HepG2 (cell line): ENCODE measurements at regions not wholly inside any gene's neighbourhood (a gene's known extent, or its start where the extent isn't known, plus 50 kb on each side); places are given as distances from the start of the nearest gene placed in this dataset.

Experiments used
- ATAC-seq: fragments of 200-7000 bp; cut with Tn5 transposase; 3 replicates; pipeline ENCODE4 v1.9.1; 2020; ENCODE audit warnings: mild to moderate bottlenecking, moderate library complexity
- BruUV-seq: library from RNA; stranded (reverse); fragments of 400-500 nt; replicated peaks from 2 replicates; lab custom pipeline; 2021; lab: Mats Ljungman, UMichigan
- CTCF ChIA-PET: fragments of 300-600 bp; formaldehyde crosslinking; extraction: SDS; loops from one replicate; lab custom pipeline; 2021; ENCODE audit warnings: low total read pairs, inconsistent platforms, low intra/inter-chr PET ratio; lab: Yijun Ruan, JAX
- POLR2A ChIA-PET: fragments of 350-600 bp; sonication (Branson Sonifier 250); formaldehyde crosslinking; loops from one replicate; lab custom pipeline; 2020; ENCODE audit warnings: antibody characterized with exemption, inconsistent platforms; lab: Yijun Ruan, JAX
- DNase-seq: peaks from one replicate; pipeline ENCODE4 v3.0.0-alpha.2; 2015; ENCODE audit warnings: low spot score
- FAIRE-seq: peaks from 3 replicates; lab custom pipeline; 2011; peaks lifted over from hg19 to GRCh38; lab: Jason Lieb, UNC
- H2AFZ ChIP-seq: one replicate; pipeline ENCODE4 v1.6.1; 2011; ENCODE audit warnings: low read length, inconsistent platforms
- H3K27ac ChIP-seq: fragments of 300-600 bp; 3 replicates; pipeline ENCODE4 v1.8.0; 2011; ENCODE audit warnings: mixed run types, mild to moderate bottlenecking, mixed read lengths, low read length, inconsistent platforms; ENCODE audit not compliant: insufficient read depth; ENCODE audit errors: extremely low read length
- H3K27me3 ChIP-seq, 2 experiments: fragments of 200-600 bp in 1 of 2; 2 replicates in 1 of 2; 3 replicates in 1 of 2; pipeline versions ENCODE4 v1.6.0 to v1.8.0; 2011; ENCODE audit warnings: low read length in 2 of 2, mild to moderate bottlenecking in 2 of 2, moderate library complexity in 2 of 2, inconsistent platforms in 1 of 2; ENCODE audit not compliant: insufficient read depth in 2 of 2, control insufficient read depth in 1 of 2
- H3K36me3 ChIP-seq, 2 experiments: fragments of 200-600 bp in 1 of 2; replicated peaks in 1 of 2; 2 replicates in 1 of 2; 3 replicates in 1 of 2; pipeline versions ENCODE4 v1.5.1 to v1.8.0; 2011; ENCODE audit warnings: low read length in 2 of 2, inconsistent platforms in 1 of 2; ENCODE audit not compliant: insufficient read depth in 2 of 2, control insufficient read depth in 1 of 2
- H3K4me1 ChIP-seq: 2 replicates; pipeline ENCODE4 v1.5.1; 2012; ENCODE audit warnings: low read length, inconsistent platforms; ENCODE audit not compliant: insufficient read depth
- H3K4me2 ChIP-seq: 2 replicates; pipeline ENCODE4 v1.6.0; 2011; ENCODE audit warnings: low read depth, low read length, inconsistent platforms
- H3K4me3 ChIP-seq, 3 experiments: fragments of 200-600 bp in 1 of 3; sonication (generic), shearing (Covaris generic) in 1 of 3; replicated peaks in 1 of 3; 2 replicates each; pipeline ENCODE4 v1.5.1; 2011 to 2016; ENCODE audit warnings: low read length in 3 of 3, inconsistent platforms in 2 of 3, low read depth in 2 of 3, mild to moderate bottlenecking in 2 of 3, control low read depth in 1 of 3, mixed read lengths in 1 of 3; ENCODE audit not compliant: insufficient read depth in 1 of 3
- H3K79me2 ChIP-seq: one replicate; pipeline ENCODE4 v1.6.1; 2011; ENCODE audit warnings: low read length, inconsistent platforms; ENCODE audit not compliant: insufficient read depth
- H3K9ac ChIP-seq: 2 replicates; pipeline ENCODE4 v1.6.0; 2011; ENCODE audit warnings: mild to moderate bottlenecking, low read depth, low read length, inconsistent platforms; ENCODE audit not compliant: insufficient read depth
- H3K9me3 ChIP-seq: 2 replicates; pipeline ENCODE4 v1.5.1; 2012; ENCODE audit warnings: mild to moderate bottlenecking, low read length
- H4K20me1 ChIP-seq: 2 replicates; pipeline ENCODE4 v1.6.0; 2011; ENCODE audit warnings: inconsistent platforms, mild to moderate bottlenecking, low read length, moderate library complexity; ENCODE audit not compliant: insufficient read depth
- ARID5B ChIP-seq: IDR thresholded peaks from 2 replicates; pipeline ENCODE4 v1.4.0; 2020; ENCODE audit warnings: mild to moderate bottlenecking, missing genetic modification reagents
- HNRNPK ChIP-seq: fragments of 200-400 bp; formaldehyde crosslinking; IDR thresholded peaks from 2 replicates; pipeline ENCODE4 v1.6.1; 2018; ENCODE audit warnings: low read length, low read depth, moderate library complexity, mild to moderate bottlenecking; ENCODE audit not compliant: poor library complexity, severe bottlenecking
- ONECUT2 ChIP-seq: sonication (generic); formaldehyde crosslinking; IDR thresholded peaks from 2 replicates; pipeline ENCODE4 v1.4.0; 2020; ENCODE audit warnings: missing genetic modification reagents
- SETDB1 ChIP-seq: sonication (generic); formaldehyde crosslinking; IDR thresholded peaks from 2 replicates; pipeline ENCODE4 v1.5.1; 2020; ENCODE audit warnings: missing genetic modification reagents, mild to moderate bottlenecking, borderline replicate concordance
- ZNF556 ChIP-seq: sonication (generic); formaldehyde crosslinking; IDR thresholded peaks from 2 replicates; pipeline ENCODE4 v1.4.0; 2020; ENCODE audit warnings: mild to moderate bottlenecking, missing genetic modification reagents, borderline replicate concordance
- ZNF616 ChIP-seq: sonication (generic); formaldehyde crosslinking; IDR thresholded peaks from 2 replicates; pipeline ENCODE4 v1.5.0; 2020; ENCODE audit warnings: low read depth, mild to moderate bottlenecking, missing genetic modification reagents
- ZNF777 ChIP-seq: sonication (generic); formaldehyde crosslinking; IDR thresholded peaks from 2 replicates; pipeline ENCODE4 v1.4.0; 2020; ENCODE audit warnings: missing genetic modification reagents
- WGBS: methylation state at CpG from one replicate; pipeline ENCODE4 v1.1.6; 2017; ENCODE audit warnings: low lambda C conversion rate; 5-methylcytosine and 5-hydroxymethylcytosine counted together
- in situ Hi-C: cut with HindIII; loops from 2 replicates; pipeline ENCODE4 v1.10.0; 2017; ENCODE audit warnings: low pct_unique_long_range_greater_than_20kb; ENCODE audit not compliant: extremely low pct_ligation_motif_present
- intact Hi-C: fragments of 100-400 bp; cut with micrococcal nuclease; formaldehyde crosslinking; loops from one replicate; pipeline ENCODE4 v1.10.0; 2022; ENCODE audit not compliant: unreplicated experiment

DNA sequence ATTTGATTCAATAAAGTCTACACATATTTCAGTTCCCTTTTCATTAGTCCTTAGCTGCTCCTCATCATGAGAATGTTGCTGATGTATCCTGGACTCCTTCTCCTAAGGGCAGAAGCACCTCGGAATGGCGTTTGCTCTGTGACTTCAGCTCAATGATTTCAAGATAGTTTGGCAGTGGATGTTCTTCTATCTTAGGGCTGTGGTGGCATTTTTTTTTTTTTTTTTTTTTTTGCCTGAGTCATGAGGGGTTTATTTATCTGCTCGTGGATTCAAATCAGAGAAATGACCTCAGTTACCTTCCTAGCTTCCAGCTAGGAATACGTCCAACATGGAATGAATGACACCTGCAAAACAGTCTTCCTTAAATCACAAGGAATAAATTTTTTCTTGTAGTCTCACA, 220.0 kb upstream of the ZBED5 start (continued):
- no peak for TF ChIP-seq ZNF616 (CRISPR knock-in tag)

- intact Hi-C loops (loop anchor here (10.0 kb wide), 1 partner anchor 592 kb away; no protein-coding TSS in a partner anchor), in situ Hi-C loops (no loop called here)
- no peaks in the 10 kb centered on the region for H3K4me1 ChIP-seq
- H3K79me2 ChIP-seq: no peaks in the 10 kb centered on the region
- no peak overlapping the region for H2AFZ ChIP-seq
- no TSS peak for BruUV-seq
- FAIRE-seq (no peak), DNase-seq (no peak)
- no peak overlapping the region for H3K27ac ChIP-seq
- no peaks in the 10 kb centered on the region for H3K9me3 ChIP-seq
- H3K27me3 ChIP-seq: peaks cover 0 to 7% of the 10 kb centered on the region in 2 experiments; a peak in 3 of 5 replicates
- WGBS: 2% methylated on average over 6 of the region's 6 CpGs
- no peak overlapping the region for H3K4me2 ChIP-seq
- no peak for TF ChIP-seq ZNF556
- TF ChIP-seq SETDB1 (CRISPR knock-in tag): no peak
- TF ChIP-seq, all 625 proteins: peak for 0
- Histone ChIP-seq H4K20me1 (no peaks in the 10 kb centered on the region), H3K36me3 (no peaks in the 10 kb centered on the region), H3K4me3 (no peak overlapping the region), H3K9ac (no peak overlapping the region)
- ChIA-PET CTCF (no interaction called here), POLR2A (no interaction called here)
- ATAC-seq: no peak
Measured at GRCh38 chr11:11076879-11077278, 219.0 kb upstream of the ZBED5 start.

GRCh38 chr11:11076276-11076675, 218.4 kb upstream of the ZBED5 start:
- H2AFZ ChIP-seq: no peak overlapping the region
- H3K27ac ChIP-seq: no peak overlapping the region
- H3K9me3 ChIP-seq: no peaks in the 10 kb centered on the region
- peaks cover 0 to 10% of the 10 kb centered on the region in 2 experiments; a peak in 3 of 5 replicates for H3K27me3 ChIP-seq
- no peak overlapping the region for H3K9ac ChIP-seq
- intact Hi-C loops: loop anchor here (10.0 kb wide), 1 partner anchor 591 kb away; no protein-coding TSS in a partner anchor
- H3K4me2 ChIP-seq: no peak overlapping the region
- POLR2A ChIA-PET: no interaction called here
- H3K79me2 ChIP-seq: no peaks in the 10 kb centered on the region
- no peak for ATAC-seq
- H3K4me1 ChIP-seq: no peaks in the 10 kb centered on the region
- BruUV-seq: no TSS peak
- no peaks in the 10 kb centered on the region for H4K20me1 ChIP-seq
- FAIRE-seq: no peak
- H3K36me3 ChIP-seq: no peaks in the 10 kb centered on the region
- no peak overlapping the region for H3K4me3 ChIP-seq
- WGBS: 4% methylated on average over 4 of the region's 4 CpGs
- no peak for TF ChIP-seq ONECUT2 (CRISPR knock-in tag)
- no peak for TF ChIP-seq ZNF777
- no peak for TF ChIP-seq ARID5B (CRISPR knock-in tag)
- TF ChIP-seq HNRNPK: no peak
- CTCF ChIA-PET: no interaction called here
- DNase-seq: no peak
- in situ Hi-C loops: no loop called here
